ENCODE measurements at regions not wholly inside any gene's neighbourhood (a gene's known extent, or its start where the extent isn't known, plus 50 kb on each side); places are given as distances from the start of the nearest gene placed in this dataset.

DNA sequence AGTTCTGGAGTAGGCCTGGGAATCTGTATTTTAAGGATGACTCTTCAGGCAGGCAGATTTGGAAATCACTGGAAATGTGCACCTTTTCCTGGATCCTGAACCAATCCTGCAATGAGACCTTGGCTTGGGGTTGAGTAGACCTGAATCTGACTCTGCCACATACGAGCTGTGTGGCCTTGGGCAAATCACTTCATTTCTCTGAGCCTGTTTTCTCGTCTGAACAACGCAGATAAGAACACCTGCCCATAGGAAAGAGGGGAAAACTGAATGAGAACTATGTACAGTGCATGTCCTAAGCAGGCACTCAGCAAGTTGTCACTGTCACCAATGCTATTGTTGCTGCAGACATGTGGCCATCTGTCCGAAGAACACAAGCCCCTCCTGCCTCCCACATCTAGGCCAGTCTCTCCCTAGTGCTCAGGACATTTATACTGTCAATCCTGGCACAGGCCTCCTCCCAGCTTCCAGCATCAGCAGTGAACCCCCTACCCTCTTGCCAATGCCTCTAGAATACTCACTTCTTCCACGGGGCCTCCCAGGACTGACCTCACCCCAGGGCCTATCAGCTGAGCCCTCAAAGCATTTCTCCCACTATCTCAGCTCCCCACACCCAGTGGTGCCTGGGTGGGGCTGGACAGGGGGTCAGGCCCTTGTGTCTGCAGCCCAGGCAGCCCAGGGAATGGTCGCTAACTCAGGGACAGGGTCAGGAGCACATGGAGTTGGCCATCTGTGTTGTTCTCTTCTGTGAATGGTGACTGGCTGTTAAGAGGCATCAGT, 88.8 kb upstream of the ZBTB40 start:
- DNase-seq = no peak

DNA sequence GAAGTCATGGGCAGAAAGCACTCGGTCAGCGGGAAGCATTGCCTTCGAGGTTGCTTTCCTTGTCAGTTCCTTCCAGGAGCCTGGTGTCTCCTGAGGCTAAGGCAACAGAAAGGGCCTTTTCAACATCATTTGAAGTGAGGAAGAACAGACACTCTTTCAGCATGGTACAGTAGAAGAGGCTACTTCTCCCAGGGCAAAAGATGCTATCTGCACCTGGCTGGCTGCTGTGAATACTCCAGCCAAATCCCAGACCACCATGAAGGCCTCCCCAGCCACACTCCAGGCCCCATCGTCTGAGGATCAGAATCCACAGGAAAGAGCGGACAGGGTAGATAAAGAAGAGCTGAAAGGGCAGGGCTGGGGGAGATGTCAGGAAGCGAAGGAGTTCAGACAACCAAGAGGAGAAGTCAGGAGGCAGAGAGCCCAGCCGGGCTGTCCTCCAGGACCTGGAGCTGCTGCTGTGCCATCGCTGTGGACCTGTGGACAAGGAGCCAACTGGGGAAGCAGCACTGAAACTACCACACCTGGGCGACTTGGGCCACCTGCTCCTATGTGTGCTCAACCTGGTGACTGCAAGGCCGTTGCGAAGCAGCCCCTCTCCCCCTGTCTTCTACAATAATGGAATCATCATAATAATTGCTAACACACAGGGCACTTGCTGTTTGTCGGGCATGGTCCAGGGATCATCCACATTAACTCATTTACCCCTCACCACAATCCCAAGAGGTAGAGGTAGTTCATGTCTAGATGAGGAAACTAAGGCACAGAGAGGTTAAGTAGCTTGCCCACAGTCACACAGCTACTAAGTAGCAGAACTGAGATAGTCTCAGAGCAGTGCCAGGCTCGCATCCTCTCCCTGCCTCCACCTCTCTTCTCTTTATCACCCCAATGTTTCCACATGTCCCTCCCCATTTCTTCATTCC, 88.0 kb upstream of the ZBTB40 start:
- DNase-seq = no peak

DNA sequence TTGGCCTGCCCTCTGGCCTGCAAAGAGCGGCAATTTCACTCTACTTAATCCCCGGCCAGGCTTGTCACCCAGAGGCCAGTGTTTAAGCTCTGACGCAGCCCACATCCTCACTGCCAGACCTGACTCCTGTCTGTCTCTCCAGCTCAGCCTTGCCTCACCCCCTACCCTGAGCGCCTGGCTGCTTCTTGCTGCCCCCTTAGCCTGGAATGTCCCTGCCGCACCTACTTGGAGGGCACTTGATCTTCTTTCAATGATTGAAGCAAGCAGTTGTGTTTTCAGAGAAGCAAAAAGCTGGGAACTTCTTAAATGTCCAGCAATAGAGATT, 87.4 kb upstream of the ZBTB40 start:
- no peak for DNase-seq

DNA sequence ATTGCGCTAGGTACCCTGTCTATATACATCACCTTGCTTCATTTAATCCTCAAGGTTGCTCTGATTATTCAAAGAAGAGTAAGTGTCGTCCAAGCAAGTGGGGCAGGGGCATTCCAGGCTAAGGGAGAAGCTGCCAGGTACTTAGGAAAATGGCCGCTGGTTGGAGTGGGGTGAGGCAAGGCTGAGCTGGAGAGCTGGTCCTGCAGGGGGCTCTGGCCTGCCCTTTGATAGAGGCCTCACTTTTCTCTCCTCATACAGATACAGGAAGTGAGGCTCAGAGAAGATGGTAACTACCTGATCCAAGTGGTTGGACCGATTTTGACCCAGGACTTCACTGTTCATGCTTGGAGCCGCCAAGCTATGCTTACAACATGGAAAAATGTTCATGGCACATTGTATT, 86.9 kb upstream of the ZBTB40 start:
- no peak for DNase-seq

DNA sequence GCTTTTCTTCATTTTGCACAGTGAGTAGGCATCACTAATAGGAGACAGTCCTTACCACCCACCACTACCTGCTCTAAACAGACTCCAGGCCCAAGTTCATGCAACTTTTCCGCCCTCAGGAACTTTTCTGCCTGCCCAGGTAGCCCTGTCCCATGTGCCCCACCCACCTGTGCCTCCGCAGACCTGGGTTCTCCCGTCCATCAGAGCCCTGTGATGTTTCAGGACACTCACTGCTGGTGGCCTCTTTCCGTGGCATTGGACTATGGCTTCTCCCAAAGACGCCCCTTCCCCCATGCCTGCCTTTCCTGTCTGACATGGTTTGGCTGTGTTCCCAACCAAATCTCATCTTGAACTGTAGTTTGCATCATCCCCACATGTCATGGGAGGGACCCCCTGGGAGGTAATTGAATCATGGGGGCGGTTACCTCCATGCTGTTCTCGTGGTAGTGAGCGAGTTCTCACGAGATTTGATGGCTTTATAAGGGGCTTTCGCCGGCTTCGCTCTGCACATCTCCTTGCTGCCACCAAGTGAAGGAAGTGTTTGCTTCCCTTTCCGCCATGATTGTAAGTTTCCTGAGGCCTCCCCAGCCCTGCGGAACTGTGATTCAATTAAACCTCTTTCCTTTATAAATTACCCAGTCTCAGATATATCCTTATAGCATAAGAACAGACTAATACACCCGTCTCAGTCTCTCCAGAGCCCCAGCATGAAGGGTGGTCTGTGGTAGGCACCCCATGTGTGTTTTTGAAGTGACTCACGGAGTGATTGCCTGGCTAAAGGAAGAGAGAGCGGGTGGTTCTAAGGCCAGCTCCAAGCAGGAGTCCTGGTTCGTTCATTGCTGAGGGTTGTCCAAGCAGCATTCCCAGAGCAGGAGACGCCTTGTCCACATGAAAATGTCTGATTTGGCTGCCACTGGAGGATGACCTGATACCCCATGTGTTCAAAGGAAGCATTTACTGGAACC, 86.0 kb upstream of the ZBTB40 start:
- DNase-seq = no peak

DNA sequence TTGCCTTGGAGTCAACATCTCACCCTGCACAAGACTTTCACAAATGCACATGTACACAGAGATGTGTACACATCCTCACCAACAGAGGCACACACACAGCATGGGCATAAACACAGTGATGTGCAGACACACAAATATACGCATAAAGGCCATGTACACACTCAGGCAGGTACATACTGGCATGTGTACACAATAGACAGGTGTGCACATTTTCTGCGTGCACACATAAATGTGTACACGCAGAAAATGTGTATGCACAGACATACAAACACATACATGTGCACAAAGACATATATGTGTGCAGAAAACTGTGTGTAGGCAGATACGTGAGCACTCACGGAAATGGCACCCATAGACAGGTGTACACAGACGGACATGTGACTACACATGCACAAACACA, 85.3 kb upstream of the ZBTB40 start:
- no peak for DNase-seq

DNA sequence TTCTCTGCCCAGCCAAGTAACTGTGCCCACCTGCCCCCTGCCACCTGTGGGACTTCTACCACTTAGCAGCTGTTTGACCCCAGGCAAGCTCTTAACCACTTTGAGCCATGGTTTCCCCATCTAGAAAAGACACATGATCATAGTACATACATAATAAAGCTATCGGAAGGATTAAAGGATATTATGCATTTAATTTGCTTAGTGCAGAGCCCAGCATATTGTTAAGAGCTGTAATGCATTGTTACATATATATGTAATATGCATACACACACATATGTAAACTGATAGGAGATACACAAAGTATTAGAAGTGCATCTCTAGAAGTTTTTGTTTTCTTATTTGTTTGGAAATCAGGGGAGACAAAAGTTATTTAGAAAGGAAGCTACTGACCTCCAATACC, 83.5 kb upstream of the ZBTB40 start:
- DNase-seq = no peak

DNA sequence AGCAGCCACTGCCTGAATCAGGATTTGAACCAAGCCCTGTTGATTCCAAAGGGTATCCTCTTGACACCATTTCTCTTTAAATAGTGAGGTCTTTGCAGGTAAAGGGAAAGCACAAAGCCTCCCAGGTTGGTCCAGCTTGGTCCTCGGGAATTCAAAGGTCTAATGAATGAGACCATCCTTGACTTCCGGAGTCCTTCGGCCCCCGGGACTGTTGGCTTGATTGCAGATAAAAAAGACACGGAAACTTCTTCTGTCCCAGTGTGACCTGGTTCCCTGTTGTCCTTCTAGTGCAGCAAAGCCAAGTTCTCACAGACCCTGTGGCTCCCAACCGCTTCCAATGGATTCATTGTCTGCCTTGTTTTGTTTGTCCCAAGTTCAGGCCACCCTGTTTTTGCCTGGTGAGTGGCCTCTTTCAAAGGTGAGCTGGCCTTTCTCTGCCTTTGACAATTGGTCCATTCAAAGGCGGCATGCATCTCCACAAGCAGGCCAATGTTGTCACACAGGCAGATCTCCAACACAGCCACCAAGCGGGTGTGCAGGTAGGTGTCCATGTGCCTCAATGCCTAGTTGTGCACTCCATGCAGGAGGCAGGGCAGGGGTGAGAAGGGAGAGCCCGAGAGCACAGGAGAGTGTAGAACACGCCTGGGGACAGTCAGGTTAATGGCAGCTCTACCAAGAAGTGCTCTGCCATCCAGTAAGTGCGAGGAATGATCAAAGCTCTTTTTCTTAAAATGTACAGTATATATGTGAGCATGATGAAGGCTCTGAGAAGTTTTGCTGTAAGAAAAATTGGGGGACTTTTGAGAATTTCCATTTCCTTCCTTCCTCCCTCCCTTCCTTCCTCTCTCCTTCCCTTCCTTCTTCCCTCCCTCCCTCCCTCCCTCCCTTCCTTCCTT, 82.1 kb upstream of the ZBTB40 start:
- DNase-seq = no peak

DNA sequence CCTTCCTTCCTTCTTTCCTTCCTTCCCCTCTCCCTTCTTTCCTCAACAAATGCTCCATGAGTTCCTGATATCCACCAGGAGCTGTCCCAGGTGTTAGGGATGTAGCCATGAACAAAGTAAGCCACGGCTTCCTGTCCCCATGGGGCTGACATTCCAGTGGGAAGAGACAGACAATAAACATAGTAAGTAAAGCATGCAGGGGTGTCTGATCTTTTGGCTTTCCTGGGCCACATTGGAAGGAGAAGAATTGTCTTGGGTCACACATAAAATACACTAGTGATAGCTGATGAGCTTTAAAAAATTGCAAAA, 81.5 kb upstream of the ZBTB40 start:
- no peak for DNase-seq

DNA sequence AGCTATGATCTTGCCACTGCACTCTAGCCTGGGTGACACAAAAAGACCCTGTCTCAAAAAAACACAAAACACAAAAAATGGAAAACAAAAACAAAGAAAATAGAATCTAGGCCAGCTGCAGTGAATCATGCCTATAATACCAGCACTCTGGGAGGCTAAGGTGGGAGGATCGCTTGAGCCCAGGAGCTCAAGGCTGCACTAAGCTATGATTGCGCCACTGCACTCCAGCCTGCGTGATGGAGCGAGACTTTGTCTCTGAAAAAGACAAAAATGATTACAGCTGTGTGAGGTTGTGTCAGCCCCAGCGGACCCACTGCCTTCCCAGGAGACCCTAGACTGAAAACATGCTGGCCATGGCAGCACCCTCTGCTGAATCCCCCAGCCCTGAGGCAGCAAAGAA, 80.2 kb upstream of the ZBTB40 start:
- no peak for DNase-seq

DNA sequence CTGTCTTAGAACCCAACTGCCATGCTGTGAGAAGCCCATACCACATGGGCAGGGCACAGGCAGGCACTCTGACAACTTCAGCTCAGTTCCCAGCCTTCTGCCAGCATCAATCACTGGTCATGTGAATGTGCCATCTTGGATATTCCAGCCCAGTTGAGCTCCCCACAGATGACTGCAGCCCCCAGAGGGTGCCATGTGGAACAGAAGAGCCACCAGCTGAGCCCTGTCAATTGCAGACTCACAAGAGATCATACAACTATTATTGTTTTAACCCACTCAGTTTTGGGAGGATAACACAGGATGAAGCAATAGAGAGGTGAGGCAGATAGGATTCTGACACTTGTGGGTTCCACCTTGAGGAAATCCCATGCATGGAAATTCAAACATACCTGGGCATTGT, 78.4 kb upstream of the ZBTB40 start:
- DNase-seq = no peak

DNA sequence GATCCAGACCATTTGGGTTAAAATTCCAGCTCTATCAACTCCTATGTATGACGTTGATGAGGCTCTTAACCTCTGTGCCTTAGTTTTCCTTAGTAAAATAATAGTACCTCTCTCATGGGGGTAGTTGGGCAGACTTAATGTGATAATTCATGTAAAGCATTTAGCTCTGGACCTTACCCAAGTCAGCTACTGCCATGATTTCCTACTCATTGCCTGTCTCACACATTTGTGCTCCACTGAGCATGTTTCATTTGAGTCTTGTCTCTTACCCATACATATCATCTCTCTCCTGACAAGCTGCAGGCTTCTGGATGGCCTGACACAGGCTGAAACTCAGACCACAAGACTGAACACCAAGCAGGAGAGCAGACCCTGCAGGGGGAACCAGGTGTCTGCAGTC, 77.7 kb upstream of the ZBTB40 start:
- DNase-seq = no peak

DNA sequence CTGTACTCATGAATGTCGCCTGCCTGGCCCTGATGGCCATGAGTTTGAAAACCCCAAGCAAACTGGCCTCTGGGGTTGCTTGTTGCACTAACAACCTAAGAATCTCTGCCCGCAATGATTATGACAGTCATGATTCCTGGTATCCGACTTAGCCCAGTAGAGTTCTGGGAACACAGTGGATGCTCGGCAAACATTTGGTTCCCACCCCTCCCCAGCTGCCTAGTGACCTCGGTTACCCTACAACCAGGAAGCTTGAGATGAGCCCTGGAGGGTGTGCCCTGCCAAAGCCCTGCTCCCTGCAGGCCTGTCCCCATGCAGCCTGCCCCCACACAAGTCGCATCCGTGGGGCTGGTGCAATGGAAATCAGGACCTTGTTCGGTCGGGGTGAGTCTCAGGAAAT, 76.0 kb upstream of the ZBTB40 start:
- DNase-seq = no peak

DNA sequence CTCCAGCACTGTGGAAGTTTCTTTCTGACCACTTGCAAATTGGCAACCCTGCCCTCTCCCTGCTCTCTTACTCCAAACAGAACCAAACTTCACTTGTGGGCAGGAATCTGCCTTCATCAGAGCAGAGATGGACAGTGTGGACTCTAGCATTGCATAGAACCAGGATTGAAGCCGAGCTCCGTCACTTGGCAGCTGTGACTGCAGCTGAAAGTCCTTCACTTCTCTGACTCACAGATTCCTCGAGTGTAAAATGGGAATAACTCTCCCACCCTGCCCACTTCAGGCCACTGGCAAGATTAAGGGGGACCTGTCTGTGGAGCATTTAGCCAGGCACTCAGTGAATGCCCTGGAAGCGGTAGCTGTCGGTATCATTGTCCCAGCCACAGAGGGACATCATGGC, 75.7 kb upstream of the ZBTB40 start:
- DNase-seq = no peak

DNA sequence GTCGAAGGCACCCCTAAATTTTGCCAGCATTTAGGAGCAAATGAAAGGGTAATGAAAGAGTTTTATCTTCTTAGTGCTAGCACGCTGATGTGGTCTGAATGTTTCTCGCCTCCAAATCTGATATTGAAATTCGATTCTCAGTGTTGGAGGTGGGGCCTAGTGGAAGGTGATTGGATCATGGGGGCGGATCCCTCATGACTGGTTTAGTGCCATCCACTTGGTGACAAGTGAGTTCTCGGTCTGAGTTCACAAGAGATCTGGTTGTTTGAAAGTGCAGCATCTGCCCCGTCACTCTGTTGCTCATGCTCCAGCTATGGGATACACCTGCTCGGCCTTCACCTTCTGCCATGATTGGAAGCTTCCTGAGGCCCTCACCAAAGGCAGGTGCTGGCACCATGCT, 75.1 kb upstream of the ZBTB40 start:
- no peak for DNase-seq

DNA sequence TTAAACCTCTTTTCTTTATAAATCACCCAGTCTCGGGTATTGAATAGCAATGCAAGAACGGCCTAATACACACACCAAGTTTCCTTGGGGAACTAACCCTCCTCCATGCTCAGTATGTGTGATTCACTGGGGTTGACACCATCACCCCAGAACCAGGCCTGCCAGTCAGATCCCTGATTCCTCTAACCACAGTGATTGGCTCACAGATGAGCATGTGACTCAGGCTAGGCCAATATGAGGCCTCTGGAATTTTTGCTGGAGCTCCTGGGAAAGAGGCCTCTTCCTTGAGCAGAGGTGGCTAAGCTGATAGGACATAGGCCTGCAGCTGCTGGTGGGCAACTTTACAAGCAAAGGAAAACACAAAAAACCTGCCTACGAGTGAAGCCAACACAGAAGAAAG, 74.7 kb upstream of the ZBTB40 start:
- DNase-seq = no peak

DNA sequence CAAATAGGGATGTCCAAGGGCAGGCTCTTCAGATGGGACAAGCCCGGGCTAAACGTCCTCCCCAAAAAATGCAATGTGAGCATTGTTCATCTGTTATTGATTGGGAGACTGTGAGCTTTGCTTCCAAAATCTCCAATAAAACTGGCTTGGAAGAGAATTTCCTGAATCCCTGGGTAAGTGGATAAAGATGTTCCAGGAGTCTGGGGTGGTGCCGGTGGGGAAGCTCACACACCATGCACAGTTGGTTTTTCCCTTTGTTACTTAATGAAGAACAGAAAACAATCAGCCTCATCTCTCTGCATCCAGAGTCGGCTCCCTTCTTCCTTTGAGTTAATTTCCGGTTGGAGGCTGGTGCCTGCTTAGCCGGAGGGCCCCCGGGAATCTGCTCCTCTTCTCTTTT, 72.1 kb upstream of the ZBTB40 start:
- no peak for DNase-seq

DNA sequence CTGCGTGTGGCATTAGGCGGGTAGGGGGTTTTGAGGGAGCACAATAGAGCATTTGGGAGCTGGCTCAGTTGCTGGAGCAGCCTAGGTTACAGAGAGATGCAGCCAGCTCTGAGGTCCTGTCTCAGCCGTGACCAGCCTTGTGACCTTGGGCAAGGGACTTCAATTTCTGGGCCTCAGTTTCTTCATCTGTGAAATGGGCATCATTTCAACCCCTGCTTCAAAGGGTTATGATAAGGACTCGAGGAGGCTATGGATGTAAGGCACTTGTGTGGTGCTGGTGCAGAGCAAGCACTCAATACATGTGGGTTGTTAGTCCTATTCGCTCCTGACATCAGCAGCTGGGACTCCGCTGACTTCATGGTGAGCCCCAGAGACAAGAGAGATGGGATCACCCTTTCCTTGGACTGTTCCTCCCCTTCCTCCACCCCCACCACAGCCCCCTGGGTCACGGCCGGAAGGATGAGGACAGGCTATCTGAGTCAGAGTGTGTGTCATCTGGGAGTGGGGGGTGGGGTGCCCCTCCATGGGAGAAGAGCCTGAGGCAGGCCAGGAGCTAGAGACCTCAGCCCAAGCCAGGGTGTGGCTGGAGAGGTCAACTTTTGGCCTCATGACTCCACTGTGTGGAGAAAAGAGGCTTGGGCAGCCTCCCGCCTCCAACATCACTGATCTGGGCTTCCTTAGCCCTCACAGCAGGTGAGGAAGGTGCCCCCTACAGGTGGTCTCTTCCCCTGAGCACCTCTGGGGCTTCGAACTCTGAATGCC, 71.4 kb upstream of the ZBTB40 start:
- DNase-seq = no peak

DNA sequence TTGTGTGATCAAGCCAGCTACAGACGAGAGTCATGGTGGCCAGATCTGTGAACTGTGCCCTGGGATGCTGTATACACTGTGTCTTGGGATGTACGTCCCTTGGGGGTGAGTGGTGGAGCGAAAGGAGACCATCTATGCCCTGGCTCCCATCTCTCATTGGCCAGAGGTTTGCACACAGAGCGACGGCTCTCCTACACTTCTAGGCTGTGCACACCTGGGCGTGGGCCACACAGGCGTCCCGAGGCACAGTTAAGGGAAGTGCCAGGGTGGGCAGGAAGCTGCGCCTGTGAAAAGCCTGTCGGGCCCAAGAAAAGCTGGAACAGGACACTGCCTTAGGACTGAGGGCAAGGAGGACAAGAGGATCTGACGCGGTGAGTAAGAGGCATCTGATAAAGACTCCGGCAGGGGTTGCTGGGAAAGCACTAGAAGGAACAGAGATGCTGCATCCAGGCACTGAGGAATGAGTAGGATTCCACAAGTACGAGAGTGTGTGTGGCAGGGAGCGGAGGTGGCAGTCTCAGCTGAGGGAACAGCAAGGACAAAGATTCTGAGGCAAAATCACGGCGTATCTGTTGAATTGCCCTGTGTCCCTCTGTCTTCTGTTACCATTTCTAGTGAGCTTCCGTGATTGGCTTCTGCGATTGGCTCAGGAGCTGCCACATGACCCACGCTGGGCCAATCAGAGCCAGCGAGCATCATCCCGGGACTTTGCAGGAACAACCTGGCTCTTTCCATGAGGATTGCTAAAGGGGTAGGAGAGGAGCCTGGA, 67.9 kb upstream of the ZBTB40 start:
- no peak for DNase-seq

DNA sequence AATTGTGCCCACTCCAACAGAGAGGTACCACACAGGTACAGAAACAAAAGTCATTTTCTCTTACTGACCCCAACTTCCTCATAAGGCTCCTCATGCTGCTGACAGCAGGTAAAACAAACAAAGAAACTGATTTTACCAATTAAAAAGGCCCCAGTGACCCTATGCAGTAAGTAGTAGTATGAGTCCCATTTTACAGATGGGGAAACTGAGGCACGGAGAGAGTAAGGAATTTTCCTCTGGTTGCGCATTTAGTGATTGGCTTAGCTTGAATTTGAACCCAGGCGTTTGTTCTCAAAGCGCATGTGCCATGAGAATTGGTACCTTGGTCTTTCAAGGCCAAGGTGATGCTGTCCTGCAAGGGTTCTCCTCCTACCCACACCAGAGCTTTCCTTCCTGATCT, 66.1 kb upstream of the ZBTB40 start:
- DNase-seq = no peak

DNA sequence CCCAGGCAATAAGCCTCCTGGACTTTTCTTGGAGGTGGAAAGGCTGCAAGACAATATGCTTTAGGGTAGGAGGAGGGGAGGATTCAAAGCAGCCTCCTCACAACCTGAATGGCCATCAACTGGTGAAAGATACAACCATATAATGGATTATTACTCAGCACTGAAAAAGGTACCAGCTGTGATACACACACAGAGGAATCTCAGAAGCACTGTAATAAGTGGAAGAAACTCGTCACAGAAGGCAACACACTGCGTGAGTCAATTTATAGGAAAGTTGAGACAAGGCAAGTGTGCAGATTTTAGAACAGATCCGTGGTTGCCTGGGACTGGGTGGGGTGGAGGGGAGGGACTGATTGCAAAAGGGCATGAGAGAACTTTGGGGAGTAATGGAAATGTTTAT, 64.9 kb upstream of the ZBTB40 start:
- DNase-seq = no peak

Data from activated CD4-positive, alpha-beta T cell treated with anti-CD3 and anti-CD28 coated beads, Interleukin-10, Interleukin-2, amounts not matched to agents 100 ng/mL and 50 ng/mL, durations not matched to agents 16 hours and 8 hours (primary cell).